AG04449 (cell line): ENCODE measurements at regions not wholly inside any gene's neighbourhood (a gene's known extent, or its start where the extent isn't known, plus 50 kb on each side); places are given as distances from the start of the nearest gene placed in this dataset.

Experiments
- CTCF ChIA-PET: fragments of 350-600 bp; formaldehyde crosslinking; extraction: SDS; loops from one replicate; lab custom pipeline; 2021; ENCODE audit warnings: antibody characterized with exemption; lab: Yijun Ruan, JAX
- POLR2A ChIA-PET: fragments of 400-600, 350-600 bp; formaldehyde crosslinking; extraction: SDS; loops from one replicate; lab custom pipeline; 2020; ENCODE audit warnings: antibody characterized with exemption, inconsistent platforms; lab: Yijun Ruan, JAX
- DNase-seq: peaks from one replicate; pipeline ENCODE4 v3.0.0-alpha.2; 2010; ENCODE audit warnings: low read depth, low spot score
- H3K4me3 ChIP-seq: 2 replicates; pipeline ENCODE4 v1.5.1; 2011; ENCODE audit warnings: low read depth, mild to moderate bottlenecking, control low read depth, low read length
- TF ChIP-seq, protein P1 (sequence below): IDR thresholded peaks from one replicate; pipeline ENCODE4 v1.5.1; 2011; ENCODE audit warnings: mild to moderate bottlenecking, moderate library complexity, low read length, control low read depth, inconsistent platforms; ENCODE audit not compliant: insufficient read depth; ENCODE audit errors: missing control alignments

- POLR2A ChIA-PET, result no interaction called here
- TF ChIP-seq, protein P1, sequence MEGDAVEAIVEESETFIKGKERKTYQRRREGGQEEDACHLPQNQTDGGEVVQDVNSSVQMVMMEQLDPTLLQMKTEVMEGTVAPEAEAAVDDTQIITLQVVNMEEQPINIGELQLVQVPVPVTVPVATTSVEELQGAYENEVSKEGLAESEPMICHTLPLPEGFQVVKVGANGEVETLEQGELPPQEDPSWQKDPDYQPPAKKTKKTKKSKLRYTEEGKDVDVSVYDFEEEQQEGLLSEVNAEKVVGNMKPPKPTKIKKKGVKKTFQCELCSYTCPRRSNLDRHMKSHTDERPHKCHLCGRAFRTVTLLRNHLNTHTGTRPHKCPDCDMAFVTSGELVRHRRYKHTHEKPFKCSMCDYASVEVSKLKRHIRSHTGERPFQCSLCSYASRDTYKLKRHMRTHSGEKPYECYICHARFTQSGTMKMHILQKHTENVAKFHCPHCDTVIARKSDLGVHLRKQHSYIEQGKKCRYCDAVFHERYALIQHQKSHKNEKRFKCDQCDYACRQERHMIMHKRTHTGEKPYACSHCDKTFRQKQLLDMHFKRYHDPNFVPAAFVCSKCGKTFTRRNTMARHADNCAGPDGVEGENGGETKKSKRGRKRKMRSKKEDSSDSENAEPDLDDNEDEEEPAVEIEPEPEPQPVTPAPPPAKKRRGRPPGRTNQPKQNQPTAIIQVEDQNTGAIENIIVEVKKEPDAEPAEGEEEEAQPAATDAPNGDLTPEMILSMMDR, result no peak
- CTCF ChIA-PET, result no interaction called here
- no peak for DNase-seq
- no peak overlapping the region for H3K4me3 ChIP-seq
Measured at GRCh38 chr10:45201271-45201670, 114.1 kb downstream of the OR13A1 start.

DNA sequence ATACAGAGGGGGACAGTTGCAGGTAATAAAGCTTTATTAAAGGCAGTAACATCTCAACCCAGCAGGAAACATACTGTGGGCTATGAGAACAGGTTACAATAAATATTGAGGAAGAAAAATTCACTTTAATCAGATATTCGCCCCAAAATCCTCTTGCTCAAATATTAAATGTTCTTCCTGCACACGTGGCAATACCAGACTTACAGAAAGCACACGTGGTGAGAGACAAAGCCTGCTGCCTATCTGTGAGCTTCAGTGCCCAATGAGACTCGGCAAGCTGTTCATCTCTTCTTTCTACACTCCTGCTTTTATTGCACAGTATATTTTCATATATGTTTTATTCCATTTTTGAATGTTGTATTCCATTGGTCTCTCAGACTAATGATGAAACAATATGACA, 113.2 kb downstream of the OR13A1 start:
- no peak overlapping the region for H3K4me3 ChIP-seq
- TF ChIP-seq, protein P1, result no peak
- POLR2A ChIA-PET, result no interaction called here
- no peak for DNase-seq
- CTCF ChIA-PET, result no interaction called here

GRCh38 chr10:45204954-45205775, 110.2 kb downstream of the OR13A1 start:
- DNase-seq, result no peak
- no peak overlapping the region for H3K4me3 ChIP-seq
- ChIA-PET CTCF (no interaction called here), POLR2A (no interaction called here)
- TF ChIP-seq, protein P1, result no peak

DNA sequence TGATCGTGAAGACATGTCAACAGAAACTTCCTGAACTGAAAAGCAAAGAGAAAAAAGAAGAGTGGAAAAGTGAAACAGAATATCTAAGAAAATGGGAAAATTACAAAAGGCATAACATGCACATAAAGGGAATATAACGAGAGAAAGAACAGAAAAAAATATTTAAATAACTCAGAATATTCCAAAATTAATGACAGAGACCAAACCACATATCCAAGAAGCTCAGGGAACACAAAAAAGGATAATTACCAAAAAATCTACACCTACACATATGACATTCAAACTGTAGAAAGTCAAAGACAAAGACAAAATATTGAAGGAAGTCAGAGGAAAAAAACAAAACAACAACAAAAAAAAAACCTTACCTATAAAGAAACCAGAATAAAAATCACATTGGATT, 105.5 kb downstream of the OR13A1 start:
- ChIA-PET CTCF (no interaction called here), POLR2A (no interaction called here)
- H3K4me3 ChIP-seq, result no peak overlapping the region
- no peak for DNase-seq
- TF ChIP-seq, protein P1, result no peak

- ChIA-PET CTCF (no interaction called here), POLR2A (no interaction called here)
- TF ChIP-seq, protein P1, result no peak
- no peak overlapping the region for H3K4me3 ChIP-seq
- DNase-seq, result no peak
Measured at GRCh38 chr10:45211576-45211975, 103.8 kb downstream of the OR13A1 start.

DNA sequence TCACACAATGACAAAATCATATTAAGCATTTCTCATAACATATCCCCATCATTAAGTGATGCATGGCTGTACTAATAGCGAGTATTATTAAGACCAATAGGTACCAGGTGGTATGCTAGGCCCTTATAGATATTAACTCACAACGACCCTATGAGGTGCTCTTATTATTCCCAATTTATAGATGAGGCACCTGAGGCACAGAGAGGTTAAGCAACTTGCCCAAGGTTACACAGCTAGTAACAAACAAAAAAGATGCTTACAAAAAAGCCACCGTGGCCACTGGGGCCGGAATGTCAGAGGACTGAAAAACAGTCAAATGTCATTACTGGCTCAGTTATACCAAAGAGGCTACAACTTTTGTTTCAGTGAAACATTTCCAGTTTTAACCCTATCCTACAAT, 96.0 kb downstream of the OR13A1 start:
- no peak for DNase-seq
- ChIA-PET POLR2A (no interaction called here), CTCF (interaction anchor here (1.1 to 1.4 kb wide), 2 partner anchors 16 to 31 kb away, joined by 3 to 4 read pairs; no protein-coding TSS in a partner anchor)
- TF ChIP-seq, protein P1, result no peak
- H3K4me3 ChIP-seq, result no peak overlapping the region
